ENCODE measurements at regions not wholly inside any gene's neighbourhood (a gene's known extent, or its start where the extent isn't known, plus 50 kb on each side); places are given as distances from the start of the nearest gene placed in this dataset.

GRCh38 chr5:86314951-86315350 is 302.8 kb upstream of the COX7C start:
- Mint-ChIP-seq H3K36me3 (ENCODE audit: low read depth) (no peaks in the 10 kb centered on the region), H3K9me3 (no peaks in the 10 kb centered on the region), H3K27ac (no peak overlapping the region), H3K4me3 (no peak overlapping the region), H3K4me1 (ENCODE audit: low read depth) (no peaks in the 10 kb centered on the region), H3K27me3 (no peaks in the 10 kb centered on the region)

- H3K4me1 Mint-ChIP-seq (ENCODE audit: low read depth), result no peaks in the 10 kb centered on the region
- no peaks in the 10 kb centered on the region for H3K36me3 Mint-ChIP-seq (ENCODE audit: low read depth)
- H3K27me3 Mint-ChIP-seq, result peaks cover 6% of the 10 kb centered on the region
- peaks cover 5% of the 10 kb centered on the region for H3K9me3 Mint-ChIP-seq
- H3K27ac Mint-ChIP-seq, result no peak overlapping the region
- no peak overlapping the region for H3K4me3 Mint-ChIP-seq
These were observed 297.5 kb upstream of the COX7C start for GRCh38 chr5:86320266-86320665.

GRCh38 chr5:86329318-86329717 is 288.4 kb upstream of the COX7C start:
- Mint-ChIP-seq H3K9me3 (no peaks in the 10 kb centered on the region), H3K4me1 (ENCODE audit: low read depth) (no peaks in the 10 kb centered on the region), H3K36me3 (ENCODE audit: low read depth) (no peaks in the 10 kb centered on the region), H3K27me3 (no peaks in the 10 kb centered on the region), H3K27ac (no peak overlapping the region), H3K4me3 (no peak overlapping the region)

GRCh38 chr5:86330736-86331135 is 287.0 kb upstream of the COX7C start:
- Mint-ChIP-seq H3K4me3 (no peak overlapping the region), H3K36me3 (ENCODE audit: low read depth) (no peaks in the 10 kb centered on the region), H3K27ac (no peak overlapping the region), H3K9me3 (no peaks in the 10 kb centered on the region), H3K4me1 (ENCODE audit: low read depth) (no peaks in the 10 kb centered on the region), H3K27me3 (no peaks in the 10 kb centered on the region)

- Mint-ChIP-seq H3K4me1 (ENCODE audit: low read depth) (no peaks in the 10 kb centered on the region), H3K9me3 (peaks cover 3% of the 10 kb centered on the region), H3K27me3 (no peaks in the 10 kb centered on the region), H3K4me3 (no peak overlapping the region), H3K27ac (no peak overlapping the region), H3K36me3 (ENCODE audit: low read depth) (no peaks in the 10 kb centered on the region)
These were observed 284.9 kb upstream of the COX7C start for GRCh38 chr5:86332851-86333250.

GRCh38 chr5:86337667-86338460 is 279.9 kb upstream of the COX7C start:
- Mint-ChIP-seq H3K4me1 (ENCODE audit: low read depth) (no peaks in the 10 kb centered on the region), H3K36me3 (ENCODE audit: low read depth) (no peaks in the 10 kb centered on the region)

GRCh38 chr5:86354664-86355063 is 263.1 kb upstream of the COX7C start:
- H3K27ac Mint-ChIP-seq, result no peak overlapping the region
- H3K4me3 Mint-ChIP-seq, result no peak overlapping the region
- no peaks in the 10 kb centered on the region for H3K4me1 Mint-ChIP-seq (ENCODE audit: low read depth)
- H3K9me3 Mint-ChIP-seq, result no peaks in the 10 kb centered on the region
- no peaks in the 10 kb centered on the region for H3K36me3 Mint-ChIP-seq (ENCODE audit: low read depth)
- no peaks in the 10 kb centered on the region for H3K27me3 Mint-ChIP-seq

More at GRCh38 chr5:86337667-86338460, 279.9 kb upstream of the COX7C start:
- Mint-ChIP-seq H3K27ac (no peak overlapping the region), H3K27me3 (no peaks in the 10 kb centered on the region), H3K4me3 (no peak overlapping the region), H3K9me3 (peaks cover 3% of the 10 kb centered on the region)

GRCh38 chr5:86360801-86361200 is 256.9 kb upstream of the COX7C start:
- Mint-ChIP-seq H3K4me1 (ENCODE audit: low read depth) (no peaks in the 10 kb centered on the region), H3K9me3 (no peaks in the 10 kb centered on the region), H3K4me3 (no peak overlapping the region), H3K27ac (no peak overlapping the region), H3K27me3 (peaks cover 4% of the 10 kb centered on the region), H3K36me3 (ENCODE audit: low read depth) (no peaks in the 10 kb centered on the region)

- Mint-ChIP-seq H3K4me3 (no peak overlapping the region), H3K36me3 (ENCODE audit: low read depth) (no peaks in the 10 kb centered on the region), H3K4me1 (ENCODE audit: low read depth) (no peaks in the 10 kb centered on the region), H3K9me3 (peaks cover 5% of the 10 kb centered on the region), H3K27ac (no peak overlapping the region), H3K27me3 (no peaks in the 10 kb centered on the region)
These were observed 246.7 kb upstream of the COX7C start for GRCh38 chr5:86371061-86371460.

- Mint-ChIP-seq H3K27me3 (no peaks in the 10 kb centered on the region), H3K4me3 (no peak overlapping the region), H3K4me1 (ENCODE audit: low read depth) (no peaks in the 10 kb centered on the region), H3K36me3 (ENCODE audit: low read depth) (no peaks in the 10 kb centered on the region), H3K9me3 (peaks cover 5% of the 10 kb centered on the region), H3K27ac (no peak overlapping the region)
These were observed 243.1 kb upstream of the COX7C start for GRCh38 chr5:86374611-86375010.

- H3K36me3 Mint-ChIP-seq (ENCODE audit: low read depth), result no peaks in the 10 kb centered on the region
- no peak overlapping the region for H3K4me3 Mint-ChIP-seq
- no peaks in the 10 kb centered on the region for H3K27me3 Mint-ChIP-seq
- peaks cover 5% of the 10 kb centered on the region for H3K9me3 Mint-ChIP-seq
- H3K27ac Mint-ChIP-seq, result no peak overlapping the region
- H3K4me1 Mint-ChIP-seq (ENCODE audit: low read depth), result no peaks in the 10 kb centered on the region
These were observed 241.5 kb upstream of the COX7C start for GRCh38 chr5:86376214-86376613.

- Mint-ChIP-seq H3K4me1 (ENCODE audit: low read depth) (no peaks in the 10 kb centered on the region), H3K4me3 (no peak overlapping the region), H3K9me3 (no peaks in the 10 kb centered on the region), H3K36me3 (ENCODE audit: low read depth) (no peaks in the 10 kb centered on the region), H3K27ac (no peak overlapping the region), H3K27me3 (no peaks in the 10 kb centered on the region)
These were observed 214.6 kb upstream of the COX7C start for GRCh38 chr5:86403190-86403589.

GRCh38 chr5:86404256-86404655 is 213.5 kb upstream of the COX7C start:
- no peaks in the 10 kb centered on the region for H3K36me3 Mint-ChIP-seq (ENCODE audit: low read depth)
- no peak overlapping the region for H3K4me3 Mint-ChIP-seq
- no peak overlapping the region for H3K27ac Mint-ChIP-seq
- no peaks in the 10 kb centered on the region for H3K9me3 Mint-ChIP-seq
- no peaks in the 10 kb centered on the region for H3K4me1 Mint-ChIP-seq (ENCODE audit: low read depth)
- no peaks in the 10 kb centered on the region for H3K27me3 Mint-ChIP-seq

- H3K4me1 Mint-ChIP-seq (ENCODE audit: low read depth), result no peaks in the 10 kb centered on the region
- H3K4me3 Mint-ChIP-seq, result no peak overlapping the region
- H3K27ac Mint-ChIP-seq, result no peak overlapping the region
- no peaks in the 10 kb centered on the region for H3K27me3 Mint-ChIP-seq
- no peaks in the 10 kb centered on the region for H3K36me3 Mint-ChIP-seq (ENCODE audit: low read depth)
- no peaks in the 10 kb centered on the region for H3K9me3 Mint-ChIP-seq
These were observed 210.0 kb upstream of the COX7C start for GRCh38 chr5:86407711-86408110.

GRCh38 chr5:86411596-86411995 is 206.1 kb upstream of the COX7C start:
- Mint-ChIP-seq H3K4me1 (ENCODE audit: low read depth) (no peaks in the 10 kb centered on the region), H3K27ac (no peak overlapping the region), H3K27me3 (no peaks in the 10 kb centered on the region), H3K4me3 (no peak overlapping the region), H3K9me3 (no peaks in the 10 kb centered on the region), H3K36me3 (ENCODE audit: low read depth) (no peaks in the 10 kb centered on the region)

GRCh38 chr5:86427158-86427557 is 190.6 kb upstream of the COX7C start:
- Mint-ChIP-seq H3K4me1 (ENCODE audit: low read depth) (no peaks in the 10 kb centered on the region), H3K36me3 (ENCODE audit: low read depth) (no peaks in the 10 kb centered on the region), H3K27ac (no peak overlapping the region), H3K9me3 (peaks cover 6% of the 10 kb centered on the region), H3K4me3 (no peak overlapping the region), H3K27me3 (no peaks in the 10 kb centered on the region)

Measured in stimulated activated naive CD8-positive, alpha-beta T cell treated with anti-CD3 and anti-CD28 coated beads, Interleukin-15, Interleukin-2, amounts not matched to agents 100 ng/mL and 50 ng/mL, for 24 hours (primary cell).